SH-SY5Y (cell line): ENCODE measurements at regions not wholly inside any gene's neighbourhood (a gene's known extent, or its start where the extent isn't known, plus 50 kb on each side); places are given as distances from the start of the nearest gene placed in this dataset.

ENCODE experiments used
- GATA2 ChIP-seq: IDR thresholded peaks from 2 replicates; pipeline ENCODE4 v1.6.1; 2011; ENCODE audit warnings: mild to moderate bottlenecking, low read depth, low read length
- GATA3 ChIP-seq: IDR thresholded peaks from 2 replicates; pipeline ENCODE4 v1.6.1; 2011; ENCODE audit warnings: low read depth, mild to moderate bottlenecking, low read length, moderate library complexity

DNA sequence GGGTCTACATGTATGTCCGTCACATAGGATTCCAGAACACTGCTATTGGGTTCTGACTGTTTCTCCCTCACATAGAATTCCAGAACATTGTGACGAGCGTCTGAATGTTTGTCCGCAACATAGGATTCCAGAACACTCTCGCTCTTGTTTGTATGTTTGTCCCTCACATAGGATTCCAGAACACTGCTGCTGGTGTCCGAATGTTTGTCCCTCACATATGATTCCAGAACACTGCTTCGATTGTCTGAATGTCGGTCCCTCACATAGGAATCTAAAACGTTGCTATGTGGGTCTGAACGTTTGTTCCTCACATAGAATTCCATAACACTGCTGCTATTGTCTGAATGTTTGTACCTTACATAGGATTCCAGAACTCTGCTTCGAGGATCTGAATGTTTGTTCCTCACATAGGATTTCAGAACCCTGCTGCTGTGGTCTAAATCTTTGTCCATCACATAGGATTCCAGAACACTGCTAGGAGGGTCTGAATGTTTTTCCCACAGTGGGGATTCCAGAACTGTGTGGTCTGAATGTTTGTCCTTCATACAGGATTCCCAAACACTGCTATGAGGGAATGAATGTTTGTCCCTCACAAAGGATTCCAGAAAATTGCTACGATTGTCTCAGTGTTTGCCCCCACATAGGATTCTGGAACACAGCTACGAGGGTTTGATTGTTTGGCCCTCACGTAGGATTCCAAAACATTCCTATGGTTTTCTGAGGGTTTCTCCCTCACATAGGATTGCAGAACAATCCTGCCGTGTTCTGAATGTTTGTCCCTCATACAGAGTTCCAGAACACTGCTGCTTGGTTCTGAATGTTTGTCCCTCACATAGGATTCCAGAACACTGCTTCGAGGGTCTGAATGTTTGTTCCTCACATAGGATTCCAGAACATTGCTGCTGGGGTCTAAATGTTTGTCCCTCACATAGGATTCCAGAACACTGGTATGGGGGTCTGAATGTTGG is 220.5 kb downstream of the FOXD4L6 start:
- TF ChIP-seq GATA2 (no peak), GATA3 (no peak)

DNA sequence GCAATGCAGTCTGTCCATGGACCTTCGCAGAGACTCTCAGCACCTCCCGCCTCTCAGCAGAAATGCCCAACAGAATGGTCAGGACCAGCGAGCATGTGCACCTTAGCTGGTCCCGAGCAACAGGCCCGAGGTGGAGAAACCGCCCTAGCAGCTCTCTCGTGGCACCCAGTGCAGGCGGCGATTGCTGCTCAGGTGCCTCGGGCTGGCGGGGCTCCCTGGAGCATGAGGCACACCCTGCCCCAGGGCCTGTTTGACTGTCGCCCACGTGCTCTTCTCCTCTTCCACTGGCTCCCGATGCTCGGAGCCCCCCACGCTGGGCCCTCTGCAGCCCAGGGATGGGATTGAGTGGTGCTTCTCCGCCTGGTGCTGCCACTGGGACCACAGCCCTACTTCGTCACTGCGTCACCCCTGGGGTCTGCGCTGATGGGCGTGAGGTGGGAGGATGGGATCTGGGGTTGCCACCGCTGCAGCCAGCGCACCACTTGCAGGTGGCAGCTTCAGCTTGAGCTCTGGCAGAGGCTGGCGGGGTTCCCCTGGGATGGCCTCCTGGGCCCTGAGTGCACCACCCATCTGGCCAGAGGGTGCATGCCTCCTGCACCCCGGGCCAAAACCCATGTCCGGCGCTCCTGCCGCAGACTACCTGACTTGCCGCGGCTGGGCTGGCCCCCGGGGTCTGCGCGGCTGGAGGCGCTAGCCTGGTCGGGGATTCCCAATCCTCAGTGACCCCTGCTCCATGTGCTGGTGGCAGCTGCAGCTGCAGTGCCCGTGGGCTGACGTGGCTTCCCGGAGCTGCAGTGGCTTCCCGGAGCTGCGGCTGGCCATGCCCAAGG is 244.2 kb downstream of the FOXD4L6 start:
- TF ChIP-seq GATA2 (no peak), GATA3 (no peak)
